ENCODE measurements at regions not wholly inside any gene's neighbourhood (a gene's known extent, or its start where the extent isn't known, plus 50 kb on each side); places are given as distances from the start of the nearest gene placed in this dataset.

- no peak overlapping the region for H3K27ac ChIP-seq (ENCODE audit: extremely low read length, insufficient read depth, low read length)
- intact Hi-C loops (cut with micrococcal nuclease; ENCODE audit: unreplicated experiment) (no loop called here), in situ Hi-C loops (cut with HindIII; ENCODE audit: extremely low pct_ligation_motif_present, low pct_unique_long_range_greater_than_20kb) (no loop called here)
- no peak overlapping the region for H3K4me2 ChIP-seq (ENCODE audit: low read depth, low read length)
- no peaks in the 10 kb centered on the region for H3K4me1 ChIP-seq (ENCODE audit: insufficient read depth, low read length)
- no peak for ATAC-seq
- H3K36me3 ChIP-seq (replicated peaks in 1 of 2; ENCODE audit: control insufficient read depth in 1 of 2, insufficient read depth in 2 of 2, low read length in 2 of 2), result no peaks in the 10 kb centered on the region
- WGBS (ENCODE audit: low lambda C conversion rate), result 0% methylated on average over 4 of the region's 4 CpGs
- H4K20me1 ChIP-seq (ENCODE audit: insufficient read depth, low read length), result no peaks in the 10 kb centered on the region
- H2AFZ ChIP-seq (ENCODE audit: low read length), result no peak overlapping the region
- POLR2A ChIA-PET, result no interaction called here
- BruUV-seq (replicated peaks), result no TSS peak
- CTCF ChIA-PET (ENCODE audit: low intra/inter-chr PET ratio, low total read pairs), result no interaction called here
- no peaks in the 10 kb centered on the region for H3K79me2 ChIP-seq (ENCODE audit: insufficient read depth, low read length)
- FAIRE-seq, result no peak
- no peak overlapping the region for H3K4me3 ChIP-seq (replicated peaks in 1 of 3; ENCODE audit: insufficient read depth in 1 of 3, low read depth in 2 of 3, low read length in 3 of 3)
- no peak for DNase-seq (ENCODE audit: low spot score)
- TF ChIP-seq TCF12 (IDR thresholded peaks at IDR 0.05) (no peak), TCF12 (CRISPR knock-in tag; IDR thresholded peaks at IDR 0.05) (no peak), NFE2L2 (IDR thresholded peaks at IDR 0.05; ENCODE audit: low read length) (no peak)
- H3K9me3 ChIP-seq (ENCODE audit: low read length), result no peaks in the 10 kb centered on the region
- H3K27me3 ChIP-seq (ENCODE audit: control insufficient read depth in 1 of 2, insufficient read depth in 2 of 2, low read length in 2 of 2), result no peaks in the 10 kb centered on the region
- H3K9ac ChIP-seq (ENCODE audit: insufficient read depth, low read depth, low read length), result no peak overlapping the region
Observed at GRCh38 chr6:86723729-86724128, 213.6 kb upstream of the HTR1E start.

GRCh38 chr6:86723151-86723550, 214.2 kb upstream of the HTR1E start:
- no peak overlapping the region for H3K9ac ChIP-seq (ENCODE audit: insufficient read depth, low read depth, low read length)
- no peaks in the 10 kb centered on the region for H3K36me3 ChIP-seq (replicated peaks in 1 of 2; ENCODE audit: control insufficient read depth in 1 of 2, insufficient read depth in 2 of 2, low read length in 2 of 2)
- no peak overlapping the region for H3K27ac ChIP-seq (ENCODE audit: extremely low read length, insufficient read depth, low read length)
- WGBS (ENCODE audit: low lambda C conversion rate), result under 1% methylated on average over 3 of the region's 3 CpGs
- no peaks in the 10 kb centered on the region for H3K9me3 ChIP-seq (ENCODE audit: low read length)
- in situ Hi-C loops (cut with HindIII; ENCODE audit: extremely low pct_ligation_motif_present, low pct_unique_long_range_greater_than_20kb), result no loop called here
- H4K20me1 ChIP-seq (ENCODE audit: insufficient read depth, low read length), result no peaks in the 10 kb centered on the region
- BruUV-seq (replicated peaks), result no TSS peak
- no peak overlapping the region for H3K4me2 ChIP-seq (ENCODE audit: low read depth, low read length)
- no peaks in the 10 kb centered on the region for H3K27me3 ChIP-seq (ENCODE audit: control insufficient read depth in 1 of 2, insufficient read depth in 2 of 2, low read length in 2 of 2)
- H3K4me1 ChIP-seq (ENCODE audit: insufficient read depth, low read length), result no peaks in the 10 kb centered on the region
- H3K4me3 ChIP-seq (replicated peaks in 1 of 3; ENCODE audit: insufficient read depth in 1 of 3, low read depth in 2 of 3, low read length in 3 of 3), result no peak overlapping the region
- intact Hi-C loops (cut with micrococcal nuclease; ENCODE audit: unreplicated experiment), result no loop called here
- FAIRE-seq, result no peak
- H2AFZ ChIP-seq (ENCODE audit: low read length), result no peak overlapping the region
- H3K79me2 ChIP-seq (ENCODE audit: insufficient read depth, low read length), result no peaks in the 10 kb centered on the region
- no peak for DNase-seq (ENCODE audit: low spot score)
- CTCF ChIA-PET (ENCODE audit: low intra/inter-chr PET ratio, low total read pairs), result no interaction called here
- POLR2A ChIA-PET, result no interaction called here
- ATAC-seq, result no peak
- no peak for TF ChIP-seq ARNT (IDR thresholded peaks at IDR 0.05)
- no peak for TF ChIP-seq ZNF703 (CRISPR knock-in tag; IDR thresholded peaks at IDR 0.05; ENCODE audit: borderline replicate concordance)
- TF ChIP-seq PAX8 (CRISPR knock-in tag; IDR thresholded peaks at IDR 0.05; ENCODE audit: borderline replicate concordance), result no peak
- TF ChIP-seq CREM (IDR thresholded peaks at IDR 0.05), result no peak
- no peak for TF ChIP-seq CREM (CRISPR knock-in tag; IDR thresholded peaks at IDR 0.05)
- TF ChIP-seq ARNTL (CRISPR knock-in tag; IDR thresholded peaks at IDR 0.05), result no peak
- TF ChIP-seq HNF1A (IDR thresholded peaks at IDR 0.05; ENCODE audit: low read depth), result no peak
- TF ChIP-seq HNF1A (CRISPR knock-in tag; IDR thresholded peaks at IDR 0.05; ENCODE audit: borderline replicate concordance), result no peak
